ENCODE measurements at regions not wholly inside any gene's neighbourhood (a gene's known extent, or its start where the extent isn't known, plus 50 kb on each side); places are given as distances from the start of the nearest gene placed in this dataset.

GRCh38 chr5:40333459-40334241 is 346.1 kb upstream of the PTGER4 start:
- no peak overlapping the region for H3K4me2 ChIP-seq (ENCODE audit: low read length)
- H3K9ac ChIP-seq (ENCODE audit: low read length): no peak overlapping the region
- H3K36me3 ChIP-seq (replicated peaks; ENCODE audit: low read depth, low read length): no peaks in the 10 kb centered on the region
- H3K9me3 ChIP-seq (ENCODE audit: insufficient read depth, low read length): no peaks in the 10 kb centered on the region
- H3K27me3 ChIP-seq (ENCODE audit: low read depth, low read length): no peaks in the 10 kb centered on the region
- H2AFZ ChIP-seq (ENCODE audit: low read depth, low read length): 0 out of 2 replicates have a peak overlapping the region, but pooled peaks have one; percentile 3
- TF ChIP-seq EZH2phosphoT487 (IDR thresholded peaks at IDR 0.05; ENCODE audit: low read depth) (no peak), CTCF (IDR thresholded peaks at IDR 0.05; ENCODE audit: low read depth, low read length) (no peak)
- no peaks in the 10 kb centered on the region for H3K79me2 ChIP-seq (ENCODE audit: low read length)
- no peak overlapping the region for H3K27ac ChIP-seq (ENCODE audit: low read length)
- no peak overlapping the region for H3K4me3 ChIP-seq (ENCODE audit: low read length)
- no peaks in the 10 kb centered on the region for H4K20me1 ChIP-seq (ENCODE audit: insufficient read depth, low read length)
- peaks cover 7% of the 10 kb centered on the region for H3K4me1 ChIP-seq (ENCODE audit: low read length)

GRCh38 chr5:40332970-40333369 is 346.7 kb upstream of the PTGER4 start:
- Histone ChIP-seq H3K9me3 (ENCODE audit: insufficient read depth, low read length) (no peaks in the 10 kb centered on the region), H3K9ac (ENCODE audit: low read length) (no peak overlapping the region), H3K4me2 (ENCODE audit: low read length) (no peak overlapping the region), H3K4me1 (ENCODE audit: low read length) (peaks cover 7% of the 10 kb centered on the region), H4K20me1 (ENCODE audit: insufficient read depth, low read length) (no peaks in the 10 kb centered on the region), H3K79me2 (ENCODE audit: low read length) (no peaks in the 10 kb centered on the region), H3K27me3 (ENCODE audit: low read depth, low read length) (no peaks in the 10 kb centered on the region), H3K27ac (ENCODE audit: low read length) (no peak overlapping the region), H3K36me3 (replicated peaks; ENCODE audit: low read depth, low read length) (no peaks in the 10 kb centered on the region), H2AFZ (ENCODE audit: low read depth, low read length) (no peak overlapping the region), H3K4me3 (ENCODE audit: low read length) (no peak overlapping the region)
- no peak for TF ChIP-seq EZH2phosphoT487 (IDR thresholded peaks at IDR 0.05; ENCODE audit: low read depth)
- TF ChIP-seq CTCF (IDR thresholded peaks at IDR 0.05; ENCODE audit: low read depth, low read length): no peak

- peaks cover 7% of the 10 kb centered on the region for H3K4me1 ChIP-seq (ENCODE audit: low read length)
- no peaks in the 10 kb centered on the region for H3K36me3 ChIP-seq (replicated peaks; ENCODE audit: low read depth, low read length)
- H4K20me1 ChIP-seq (ENCODE audit: insufficient read depth, low read length): no peaks in the 10 kb centered on the region
- no peak overlapping the region for H2AFZ ChIP-seq (ENCODE audit: low read depth, low read length)
- no peak overlapping the region for H3K9ac ChIP-seq (ENCODE audit: low read length)
- TF ChIP-seq EZH2phosphoT487 (IDR thresholded peaks at IDR 0.05; ENCODE audit: low read depth) (no peak), CTCF (IDR thresholded peaks at IDR 0.05; ENCODE audit: low read depth, low read length) (no peak)
- H3K4me3 ChIP-seq (ENCODE audit: low read length): no peak overlapping the region
- H3K9me3 ChIP-seq (ENCODE audit: insufficient read depth, low read length): no peaks in the 10 kb centered on the region
- no peaks in the 10 kb centered on the region for H3K79me2 ChIP-seq (ENCODE audit: low read length)
- H3K4me2 ChIP-seq (ENCODE audit: low read length): no peak overlapping the region
- no peaks in the 10 kb centered on the region for H3K27me3 ChIP-seq (ENCODE audit: low read depth, low read length)
- no peak overlapping the region for H3K27ac ChIP-seq (ENCODE audit: low read length)
Measured at GRCh38 chr5:40331616-40332015, 348.1 kb upstream of the PTGER4 start.

GRCh38 chr5:40321514-40321913 is 358.2 kb upstream of the PTGER4 start:
- H3K36me3 ChIP-seq (replicated peaks; ENCODE audit: low read depth, low read length): no peaks in the 10 kb centered on the region
- no peaks in the 10 kb centered on the region for H3K79me2 ChIP-seq (ENCODE audit: low read length)
- H3K4me2 ChIP-seq (ENCODE audit: low read length): no peak overlapping the region
- H3K27me3 ChIP-seq (ENCODE audit: low read depth, low read length): no peaks in the 10 kb centered on the region
- H3K9me3 ChIP-seq (ENCODE audit: insufficient read depth, low read length): no peaks in the 10 kb centered on the region
- H3K9ac ChIP-seq (ENCODE audit: low read length): no peak overlapping the region
- H2AFZ ChIP-seq (ENCODE audit: low read depth, low read length): no peak overlapping the region
- TF ChIP-seq EZH2phosphoT487 (IDR thresholded peaks at IDR 0.05; ENCODE audit: low read depth): no peak
- no peak for TF ChIP-seq CTCF (IDR thresholded peaks at IDR 0.05; ENCODE audit: low read depth, low read length)
- H3K4me1 ChIP-seq (ENCODE audit: low read length): no peaks in the 10 kb centered on the region
- no peaks in the 10 kb centered on the region for H4K20me1 ChIP-seq (ENCODE audit: insufficient read depth, low read length)
- no peak overlapping the region for H3K27ac ChIP-seq (ENCODE audit: low read length)
- H3K4me3 ChIP-seq (ENCODE audit: low read length): no peak overlapping the region

All from OCI-LY3 (cell line).